Osteocyte (in vitro differentiated cells): ENCODE measurements at regions not wholly inside any gene's neighbourhood (a gene's known extent, or its start where the extent isn't known, plus 50 kb on each side); places are given as distances from the start of the nearest gene placed in this dataset.
"Not testable (repeated sequence)": the region's sequence is repeated elsewhere in the genome, so short reads cannot be mapped to it uniquely, and the experiment has no call there.

Experiments
- DNase-seq: peaks from one replicate; pipeline ENCODE4 v3.0.0; 2021; ENCODE audit warnings: mixed read lengths; ENCODE audit not compliant: unreplicated experiment; ENCODE audit errors: extremely low spot score
- H3K27ac Mint-ChIP-seq: one replicate; pipeline ENCODE4 v1.8.0; 2021; ENCODE audit warnings: mild to moderate bottlenecking, mixed read lengths; ENCODE audit not compliant: unreplicated experiment
- H3K27me3 Mint-ChIP-seq: one replicate; pipeline ENCODE4 v1.8.0; 2021; ENCODE audit warnings: mixed read lengths; ENCODE audit not compliant: unreplicated experiment
- H3K36me3 Mint-ChIP-seq: one replicate; pipeline ENCODE4 v1.8.0; 2021; ENCODE audit warnings: mixed read lengths; ENCODE audit not compliant: unreplicated experiment
- H3K4me1 Mint-ChIP-seq: one replicate; pipeline ENCODE4 v1.8.0; 2021; ENCODE audit warnings: mixed read lengths; ENCODE audit not compliant: unreplicated experiment
- H3K4me3 Mint-ChIP-seq: one replicate; pipeline ENCODE4 v1.8.0; 2021; ENCODE audit warnings: mild to moderate bottlenecking, moderate library complexity, mixed read lengths; ENCODE audit not compliant: unreplicated experiment
- H3K9me3 Mint-ChIP-seq: one replicate; pipeline ENCODE4 v1.8.0; 2021; ENCODE audit warnings: mixed read lengths; ENCODE audit not compliant: unreplicated experiment

DNA sequence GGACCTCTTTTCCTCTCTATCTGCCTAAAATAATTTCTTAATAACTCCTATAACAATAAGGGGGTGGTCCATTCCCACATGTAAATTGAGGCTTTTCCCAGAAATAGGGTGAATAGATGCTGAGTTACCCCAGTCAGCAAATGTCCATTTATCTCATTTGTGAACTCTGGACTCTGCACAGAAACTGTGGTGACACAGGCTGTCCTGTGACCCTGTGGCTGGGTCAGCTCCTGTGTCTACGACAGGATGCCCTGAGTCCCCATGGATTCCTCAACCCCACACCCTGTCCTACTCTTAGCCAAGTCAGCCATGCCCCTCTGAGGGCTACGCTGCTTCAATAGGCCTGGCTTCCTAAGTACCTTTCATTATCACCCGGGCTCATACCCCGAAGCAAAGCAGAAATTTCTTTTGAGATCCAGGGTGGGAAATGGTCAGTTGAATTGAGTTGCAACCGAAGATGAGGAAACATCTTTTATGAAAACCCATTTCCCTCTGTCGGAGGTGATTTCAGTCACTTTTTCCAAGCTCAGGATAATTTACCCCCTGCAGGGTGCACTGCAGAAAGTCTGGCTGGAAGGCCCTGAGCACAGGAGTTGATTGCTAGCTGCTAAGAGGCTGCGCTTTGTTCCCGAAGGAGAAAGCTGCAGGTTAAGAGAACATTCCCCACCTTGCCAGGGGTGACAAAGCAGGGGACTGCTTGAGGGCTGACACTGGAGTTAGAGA lies 89.5 kb upstream of the PRSS12 start:
- H3K4me3 Mint-ChIP-seq, DNase-seq, H3K9me3 Mint-ChIP-seq, H3K4me1 Mint-ChIP-seq, H3K27ac Mint-ChIP-seq, H3K27me3 Mint-ChIP-seq, H3K36me3 Mint-ChIP-seq: not testable (repeated sequence)

DNA sequence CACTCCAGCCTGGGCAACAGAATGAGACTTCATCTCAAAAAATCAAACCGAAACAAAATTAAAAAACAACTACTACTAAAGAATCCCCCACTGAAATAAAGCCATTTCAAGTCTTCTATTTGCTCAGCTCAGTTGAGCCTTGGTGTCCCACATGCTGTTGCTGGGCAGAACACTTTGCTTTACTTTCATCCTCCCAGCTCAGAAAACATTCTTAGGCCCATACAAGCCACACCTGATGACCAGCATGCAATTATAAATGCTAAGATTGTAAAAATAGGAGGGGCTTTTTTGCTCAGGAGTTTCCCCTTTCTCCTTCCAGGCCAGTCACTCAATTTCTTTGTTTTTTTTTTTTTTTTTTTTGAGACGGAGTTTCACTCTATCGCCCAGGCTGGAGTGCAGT lies 94.6 kb upstream of the PRSS12 start:
- H3K36me3 Mint-ChIP-seq, H3K4me1 Mint-ChIP-seq, H3K27me3 Mint-ChIP-seq, DNase-seq, H3K27ac Mint-ChIP-seq, H3K4me3 Mint-ChIP-seq, H3K9me3 Mint-ChIP-seq: not testable (repeated sequence)

DNA sequence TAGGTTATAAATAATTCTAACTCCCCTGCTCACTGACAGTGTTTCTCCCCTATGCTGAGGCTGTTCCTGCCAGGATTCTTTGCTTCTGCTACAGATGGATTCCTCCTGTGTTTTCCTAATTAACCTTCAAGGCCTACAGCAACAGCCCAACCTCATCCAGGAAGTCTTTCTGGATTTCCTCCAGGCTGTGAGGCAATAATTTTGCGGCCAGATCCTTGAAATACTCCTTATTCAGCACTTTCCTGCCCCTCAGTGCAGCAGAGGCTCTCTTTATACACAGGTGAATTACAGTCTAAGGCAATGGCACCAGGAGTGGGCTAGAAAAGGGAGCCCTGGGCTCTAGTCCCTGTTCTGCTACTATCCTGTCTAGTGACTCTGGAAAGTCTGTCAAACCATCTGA lies 102.1 kb upstream of the PRSS12 start:
- H3K9me3 Mint-ChIP-seq, H3K4me3 Mint-ChIP-seq, H3K27ac Mint-ChIP-seq, H3K36me3 Mint-ChIP-seq, H3K27me3 Mint-ChIP-seq, DNase-seq, H3K4me1 Mint-ChIP-seq: not testable (repeated sequence)

DNA sequence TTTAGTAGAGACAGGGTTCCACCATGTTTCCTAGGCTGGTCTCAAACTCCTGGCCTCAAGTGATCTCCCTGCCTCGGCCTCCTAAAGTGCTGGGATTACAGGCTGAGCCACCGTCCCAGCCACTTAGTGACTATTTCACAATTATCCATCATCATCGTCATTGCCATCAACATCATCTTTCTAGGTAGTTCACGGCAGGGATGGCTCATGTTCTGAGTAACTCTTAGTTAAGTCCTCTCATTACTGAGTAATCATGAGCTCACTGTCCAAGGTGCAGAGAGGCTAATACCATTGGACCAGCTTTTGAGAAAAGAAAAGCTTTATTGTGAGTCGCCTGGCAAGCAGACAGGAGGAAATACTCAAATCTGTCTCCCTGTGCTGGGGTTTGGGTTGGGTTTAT lies 108.6 kb upstream of the PRSS12 start:
- not testable (repeated sequence) for H3K4me3 Mint-ChIP-seq, DNase-seq, H3K36me3 Mint-ChIP-seq, H3K27ac Mint-ChIP-seq, H3K4me1 Mint-ChIP-seq, H3K9me3 Mint-ChIP-seq, H3K27me3 Mint-ChIP-seq

DNA sequence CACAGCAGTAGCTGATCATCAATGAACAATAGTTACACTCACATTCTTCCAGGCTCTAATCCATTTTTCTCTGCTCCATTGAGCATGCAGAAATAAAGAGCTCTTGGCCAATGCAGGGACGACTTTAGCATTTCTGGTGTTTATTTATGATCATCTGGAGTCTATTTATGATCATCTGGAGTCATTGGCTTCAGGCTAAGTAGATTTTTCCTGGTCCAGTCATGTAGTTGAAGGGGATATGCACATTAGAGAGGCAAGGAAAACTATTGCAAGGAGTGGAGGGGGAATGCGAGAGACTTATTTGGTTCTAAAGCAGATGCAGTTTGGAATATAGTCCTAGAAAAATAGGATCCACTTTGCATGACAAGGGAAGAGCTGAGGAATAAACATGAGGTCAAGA lies 113.0 kb upstream of the PRSS12 start:
- not testable (repeated sequence) for H3K27ac Mint-ChIP-seq, H3K4me1 Mint-ChIP-seq, H3K9me3 Mint-ChIP-seq, H3K36me3 Mint-ChIP-seq, H3K4me3 Mint-ChIP-seq, H3K27me3 Mint-ChIP-seq, DNase-seq

DNA sequence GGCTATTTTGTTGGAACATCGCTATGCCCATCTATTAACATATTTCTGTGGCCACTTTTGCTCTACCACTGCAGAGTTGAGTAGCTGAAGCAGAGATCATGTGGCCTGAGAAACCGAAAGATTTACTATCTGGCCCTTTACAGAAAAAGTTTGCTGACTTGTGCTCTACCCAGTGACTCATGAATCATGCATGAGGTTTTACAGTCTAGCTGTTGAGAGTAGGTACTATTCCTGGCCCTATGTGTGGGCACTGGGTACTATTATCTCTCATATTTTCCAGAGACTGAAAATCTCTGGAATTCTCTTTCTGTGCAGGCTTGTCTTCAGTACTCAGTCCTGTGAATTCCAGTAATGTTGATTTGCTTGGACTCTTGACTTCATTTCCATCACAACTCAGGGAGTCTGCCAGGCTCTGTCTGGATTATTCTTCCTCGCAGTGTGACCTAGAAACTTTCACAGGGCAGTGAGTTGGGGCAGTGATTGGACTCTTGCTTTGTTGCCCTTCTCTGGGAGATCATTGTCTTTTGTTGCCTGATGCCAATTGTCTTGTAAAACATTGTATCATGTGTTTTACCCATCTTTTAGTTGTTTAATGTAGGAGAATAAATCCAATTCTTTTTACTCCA lies 121.3 kb upstream of the PRSS12 start:
- not testable (repeated sequence) for H3K9me3 Mint-ChIP-seq, H3K36me3 Mint-ChIP-seq, DNase-seq

DNA sequence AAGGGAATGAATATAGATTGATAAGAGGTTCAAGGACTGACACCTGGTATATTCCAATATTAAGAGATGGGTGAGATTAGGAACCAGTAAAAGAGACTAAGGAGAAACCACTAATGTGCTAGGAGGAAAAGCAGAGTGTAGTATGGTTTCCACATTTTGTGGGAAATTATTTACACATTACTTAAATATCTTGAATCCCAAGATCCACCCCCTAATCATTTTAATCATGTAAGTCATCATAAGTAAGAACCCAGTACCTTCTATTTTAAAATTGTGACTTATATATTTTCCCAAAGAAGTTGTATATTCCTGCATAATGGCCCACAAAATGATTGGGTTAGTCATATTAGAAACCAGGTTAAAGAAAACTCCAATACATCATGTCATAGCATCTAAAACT lies 122.0 kb upstream of the PRSS12 start:
- DNase-seq, H3K36me3 Mint-ChIP-seq, H3K27me3 Mint-ChIP-seq, H3K4me1 Mint-ChIP-seq, H3K27ac Mint-ChIP-seq, H3K9me3 Mint-ChIP-seq, H3K4me3 Mint-ChIP-seq: not testable (repeated sequence)

More for the DNA sequence above, 121.3 kb upstream of the PRSS12 start:
- not testable (repeated sequence) for H3K27me3 Mint-ChIP-seq, H3K4me3 Mint-ChIP-seq, H3K4me1 Mint-ChIP-seq, H3K27ac Mint-ChIP-seq

DNA sequence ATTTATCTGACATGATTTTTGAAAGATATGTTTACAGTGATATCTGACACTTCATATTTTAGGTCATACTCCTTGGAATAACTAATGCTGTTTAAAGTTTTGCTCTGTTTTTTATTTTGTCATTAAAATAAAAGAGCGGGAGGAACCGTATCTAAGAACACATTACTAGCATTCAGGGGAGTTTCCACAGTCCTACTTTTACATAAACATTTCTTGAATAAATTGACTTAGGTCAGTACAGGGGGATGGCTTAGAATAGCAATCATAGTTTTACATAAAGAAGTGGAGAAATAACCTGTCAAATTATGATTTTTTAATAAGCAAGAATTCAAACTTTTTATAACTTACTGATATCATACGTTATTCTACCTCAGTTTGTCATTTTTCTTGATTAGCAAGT lies 123.1 kb upstream of the PRSS12 start:
- not testable (repeated sequence) for H3K27ac Mint-ChIP-seq, H3K27me3 Mint-ChIP-seq, H3K36me3 Mint-ChIP-seq, H3K9me3 Mint-ChIP-seq, H3K4me3 Mint-ChIP-seq, H3K4me1 Mint-ChIP-seq, DNase-seq

DNA sequence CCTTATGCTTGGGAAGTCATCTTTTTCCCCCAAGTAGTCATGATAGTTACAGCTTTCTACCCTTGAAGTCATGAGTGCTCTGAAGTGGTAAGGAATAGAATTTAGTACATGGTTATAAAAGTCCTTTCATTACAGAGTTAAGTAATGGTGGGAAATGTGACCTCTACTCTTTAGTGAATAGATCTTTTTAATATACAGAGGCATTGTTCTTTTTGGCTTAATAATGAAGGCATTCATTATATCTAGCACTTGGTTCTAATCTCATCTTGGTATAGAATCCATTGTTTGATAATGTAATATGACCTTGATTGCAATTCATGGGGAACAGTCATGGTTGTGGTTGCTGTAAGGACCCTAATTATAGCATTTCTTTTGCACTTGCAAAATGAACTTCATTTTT lies 125.0 kb upstream of the PRSS12 start:
- H3K9me3 Mint-ChIP-seq, H3K4me3 Mint-ChIP-seq, H3K27me3 Mint-ChIP-seq, H3K36me3 Mint-ChIP-seq, H3K27ac Mint-ChIP-seq, H3K4me1 Mint-ChIP-seq, DNase-seq: not testable (repeated sequence)

DNA sequence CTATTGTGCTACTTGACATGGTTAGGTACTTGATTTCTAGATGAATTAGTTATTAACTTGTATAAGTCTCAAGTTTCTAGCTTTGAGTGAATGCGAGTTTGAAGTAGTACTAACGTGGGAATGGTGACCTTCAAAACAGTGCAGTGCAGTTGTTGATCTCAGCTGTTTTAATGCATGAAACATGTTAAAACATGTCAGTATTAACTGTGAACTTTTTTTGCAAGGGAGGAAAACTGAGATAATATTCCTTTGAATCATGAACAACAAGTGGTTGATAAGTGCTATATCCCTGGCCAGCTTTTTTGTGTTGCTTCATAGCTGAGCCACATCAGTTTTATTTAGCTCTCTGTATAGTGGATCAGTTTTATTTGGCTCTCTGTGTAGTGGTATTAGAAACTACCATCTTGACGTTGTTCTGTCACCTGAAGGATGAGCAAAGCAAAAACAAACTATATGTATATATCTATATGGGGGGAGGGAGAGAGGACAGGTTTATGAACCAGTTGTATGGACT lies 133.1 kb upstream of the PRSS12 start:
- H3K27ac Mint-ChIP-seq, H3K4me1 Mint-ChIP-seq, DNase-seq, H3K9me3 Mint-ChIP-seq, H3K4me3 Mint-ChIP-seq, H3K36me3 Mint-ChIP-seq: not testable (repeated sequence)
- peaks cover 31% of the 10 kb centered on the region for H3K27me3 Mint-ChIP-seq

DNA sequence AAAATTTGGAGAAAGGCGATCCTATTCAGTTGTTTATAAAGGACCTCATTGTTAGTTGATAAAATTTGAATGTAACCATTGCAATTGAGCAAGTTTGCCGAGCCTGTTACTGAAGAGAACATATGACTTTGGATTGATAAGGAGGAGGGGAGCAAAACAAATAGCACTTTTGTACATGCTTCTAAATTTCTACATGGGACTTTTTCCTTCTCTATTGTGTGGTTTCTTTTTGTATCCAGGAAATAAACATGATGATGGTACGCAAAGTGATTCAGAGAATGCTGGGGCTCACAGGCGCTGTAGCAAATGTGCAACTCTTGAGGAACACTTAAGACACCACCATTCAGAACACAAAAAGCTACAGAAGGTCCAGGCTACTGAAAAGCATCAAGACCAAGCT lies 140.2 kb upstream of the PRSS12 start:
- H3K9me3 Mint-ChIP-seq, H3K36me3 Mint-ChIP-seq, H3K4me1 Mint-ChIP-seq: not testable (repeated sequence)

DNA sequence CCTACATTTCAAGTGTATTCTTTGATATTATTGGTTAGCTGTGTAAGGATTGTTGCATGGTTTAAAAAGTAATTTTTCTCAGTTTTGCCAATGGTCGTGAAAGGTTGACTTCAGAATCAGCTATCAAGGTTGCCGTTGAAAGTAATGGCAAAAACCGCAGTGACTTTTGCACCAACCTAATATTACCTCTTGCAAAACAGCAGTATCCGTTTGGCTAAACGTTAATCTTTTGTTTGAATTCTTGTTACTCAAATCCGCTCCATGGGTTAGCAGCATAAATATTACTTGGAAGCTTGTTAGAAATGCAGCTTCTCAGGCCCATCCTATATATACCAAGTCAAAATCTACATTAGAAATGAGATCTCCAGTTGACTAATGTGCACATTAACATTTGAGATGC lies 141.6 kb upstream of the PRSS12 start:
- DNase-seq, H3K9me3 Mint-ChIP-seq, H3K4me3 Mint-ChIP-seq, H3K4me1 Mint-ChIP-seq, H3K36me3 Mint-ChIP-seq, H3K27ac Mint-ChIP-seq: not testable (repeated sequence)
- peaks cover 20% of the 10 kb centered on the region for H3K27me3 Mint-ChIP-seq

More for the DNA sequence above, 140.2 kb upstream of the PRSS12 start:
- not testable (repeated sequence) for H3K27ac Mint-ChIP-seq, H3K4me3 Mint-ChIP-seq, DNase-seq
- peaks cover 17% of the 10 kb centered on the region for H3K27me3 Mint-ChIP-seq
